ENCODE measurements at regions not wholly inside any gene's neighbourhood (a gene's known extent, or its start where the extent isn't known, plus 50 kb on each side); places are given as distances from the start of the nearest gene placed in this dataset.

- DNase-seq = no peak
These were observed 292.9 kb downstream of the NSG2 start for GRCh38 chr5:174338185-174339010.

GRCh38 chr5:174339130-174339529, 293.6 kb downstream of the NSG2 start:
- DNase-seq = no peak

- no peak for DNase-seq
These were observed 294.7 kb downstream of the NSG2 start for GRCh38 chr5:174340226-174340625.

DNA sequence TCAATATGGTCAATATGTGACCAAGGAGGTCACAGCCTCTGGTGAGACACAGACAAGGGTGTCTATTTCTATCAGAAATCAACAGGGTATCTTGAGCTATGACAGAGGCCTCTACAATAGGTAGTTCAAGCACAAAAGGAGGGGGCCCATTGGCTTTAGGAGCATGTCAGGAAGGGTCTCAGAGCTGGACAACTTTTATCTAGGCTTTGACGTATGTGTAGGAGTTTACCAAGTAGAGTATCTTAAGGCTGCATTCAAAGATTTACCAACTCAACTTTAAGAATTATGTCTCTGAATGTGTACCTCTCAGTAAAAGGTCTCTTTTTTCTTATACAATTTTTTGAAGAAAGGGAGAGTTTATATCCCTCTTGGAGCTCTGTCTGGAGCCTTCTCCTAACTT, 297.2 kb downstream of the NSG2 start:
- DNase-seq = no peak

DNA sequence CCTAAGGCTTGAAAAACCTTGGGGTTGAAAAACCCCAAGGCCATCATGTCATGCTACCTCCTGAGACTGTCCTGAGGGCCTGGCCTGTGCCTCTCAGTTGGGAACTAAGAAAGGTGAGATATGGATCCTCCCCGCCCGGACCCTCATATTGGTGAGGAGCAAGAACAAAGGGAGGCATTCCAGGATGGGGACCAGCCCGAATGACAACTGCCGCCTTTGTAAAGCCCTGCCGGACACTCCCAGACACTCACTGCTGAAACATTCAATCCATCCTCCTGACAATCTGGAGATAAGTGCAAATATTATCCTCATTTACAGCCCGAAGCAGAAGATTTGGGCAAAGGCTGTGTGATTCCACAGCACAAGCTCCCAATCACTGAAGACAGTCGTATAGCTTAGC, 298.3 kb downstream of the NSG2 start:
- no peak for DNase-seq

DNA sequence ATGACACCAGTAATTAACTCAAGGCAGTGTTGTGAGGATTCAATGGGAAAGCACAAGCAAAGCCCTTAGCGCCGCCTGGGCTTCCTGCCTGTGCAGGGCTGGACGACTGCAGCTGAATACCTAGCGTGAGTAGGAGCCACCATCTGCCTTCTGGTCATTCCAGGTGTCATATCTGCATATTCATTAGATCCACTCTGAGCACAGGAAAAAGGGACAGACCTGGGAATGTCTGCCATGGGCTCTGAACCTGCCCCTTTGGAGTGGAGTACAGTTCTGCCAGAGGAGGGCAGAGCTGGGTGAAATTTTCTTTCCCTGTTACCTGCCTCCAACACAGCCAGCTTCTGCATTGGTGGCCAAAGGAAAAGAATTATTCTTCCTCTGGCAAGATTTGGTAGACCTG, 298.8 kb downstream of the NSG2 start:
- DNase-seq = no peak

- no peak for DNase-seq
These were observed 301.7 kb downstream of the NSG2 start for GRCh38 chr5:174347183-174347582.

DNA sequence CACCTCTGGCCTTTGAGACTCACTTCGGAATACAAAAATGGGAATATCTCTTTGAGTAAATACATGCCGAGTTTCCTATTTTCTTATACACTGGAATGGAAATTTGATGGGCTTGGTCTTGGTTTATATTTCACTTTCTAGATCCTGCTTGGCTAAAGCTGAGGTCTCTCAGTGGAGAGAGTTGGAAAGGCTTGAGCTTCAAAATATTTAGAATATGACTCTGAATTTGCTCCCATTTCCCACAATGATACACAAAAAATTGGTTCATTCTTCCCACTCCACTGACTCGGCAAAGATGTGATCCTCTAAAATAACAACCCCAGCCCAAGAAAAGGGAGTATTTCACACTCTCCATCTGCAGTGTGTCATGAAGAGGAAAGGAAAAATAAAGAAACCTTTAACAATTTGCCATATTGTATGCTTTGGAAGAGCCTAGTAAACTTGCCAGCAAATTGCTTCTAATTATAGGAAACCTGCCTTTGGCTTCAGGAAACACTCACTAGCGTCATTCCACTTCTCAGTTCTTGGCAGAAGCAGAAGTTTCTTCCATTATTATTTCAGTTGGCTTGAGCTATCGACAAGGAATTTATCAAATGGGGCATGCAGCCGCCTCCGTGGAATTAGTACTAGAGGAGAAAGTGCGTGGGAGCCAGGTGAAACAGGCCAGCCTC, 302.9 kb downstream of the NSG2 start:
- no peak for DNase-seq

GRCh38 chr5:174352681-174353080, 307.2 kb downstream of the NSG2 start:
- DNase-seq = no peak

- no peak for DNase-seq
These were observed 309.1 kb downstream of the NSG2 start for GRCh38 chr5:174354571-174354970.

DNA sequence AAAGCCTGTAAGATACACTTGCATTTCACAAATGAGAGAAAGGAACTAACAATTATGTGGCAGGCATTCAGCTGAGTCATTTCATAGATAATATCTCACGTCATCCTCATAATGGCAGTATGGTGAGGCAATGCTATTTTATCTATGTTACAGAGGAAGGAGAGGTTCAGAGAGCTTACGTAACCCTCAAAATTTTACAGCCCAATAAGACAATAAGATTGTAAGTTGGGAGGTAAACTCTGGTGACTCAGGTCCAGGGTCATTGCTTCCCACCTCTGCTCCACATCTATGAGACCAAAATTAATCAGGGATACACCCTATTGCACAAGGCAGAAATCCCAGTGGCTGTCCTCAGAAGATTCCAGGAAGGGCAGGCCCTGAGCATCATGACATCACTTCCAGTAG, 309.7 kb downstream of the NSG2 start:
- DNase-seq = no peak

GRCh38 chr5:174355995-174356394, 310.5 kb downstream of the NSG2 start:
- no peak for DNase-seq

- no peak for DNase-seq
These were observed 311.0 kb downstream of the NSG2 start for GRCh38 chr5:174356536-174356935.

- DNase-seq = no peak
These were observed 312.8 kb downstream of the NSG2 start for GRCh38 chr5:174358276-174358675.

- no peak for DNase-seq
These were observed 313.6 kb downstream of the NSG2 start for GRCh38 chr5:174359071-174359470.

DNA sequence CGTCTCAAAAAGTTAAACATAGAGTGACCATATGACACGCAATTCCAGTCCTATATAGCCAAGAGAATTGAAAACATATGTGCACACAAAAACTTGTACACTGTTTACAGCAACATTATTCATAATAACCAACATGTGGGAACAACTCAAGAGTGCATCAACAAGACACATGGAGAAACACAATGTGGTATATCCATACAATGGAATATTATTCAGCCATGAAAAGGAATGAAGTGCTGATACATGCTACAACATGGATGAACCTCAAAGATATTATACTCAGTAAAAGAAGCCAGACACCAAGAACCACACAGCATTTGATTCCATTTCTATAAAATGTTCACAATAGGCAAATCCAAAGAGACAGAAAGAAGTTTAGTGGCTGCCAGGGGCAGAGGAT, 317.0 kb downstream of the NSG2 start:
- DNase-seq = no peak

DNA sequence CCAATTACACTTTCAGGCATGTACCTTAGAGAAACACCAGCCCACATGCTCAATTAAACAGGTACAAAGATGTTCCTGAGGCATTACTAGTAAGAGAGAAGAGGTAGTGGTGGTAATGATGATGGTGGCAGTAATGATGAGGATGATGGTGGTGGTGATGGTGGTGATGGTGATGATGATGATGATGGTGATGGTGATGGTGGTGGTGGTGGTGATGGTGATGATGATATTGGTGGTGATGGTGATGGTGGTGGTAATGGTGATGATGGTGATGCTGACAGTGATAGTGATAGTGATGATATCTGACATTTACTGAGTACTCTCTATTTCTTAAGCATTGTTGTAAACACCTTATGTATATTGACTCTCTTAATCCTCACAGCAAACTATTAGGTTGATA, 318.4 kb downstream of the NSG2 start:
- DNase-seq = no peak

GRCh38 chr5:174364676-174365075, 319.2 kb downstream of the NSG2 start:
- no peak for DNase-seq

- no peak for DNase-seq
These were observed 326.1 kb downstream of the NSG2 start for GRCh38 chr5:174371600-174372094.

DNA sequence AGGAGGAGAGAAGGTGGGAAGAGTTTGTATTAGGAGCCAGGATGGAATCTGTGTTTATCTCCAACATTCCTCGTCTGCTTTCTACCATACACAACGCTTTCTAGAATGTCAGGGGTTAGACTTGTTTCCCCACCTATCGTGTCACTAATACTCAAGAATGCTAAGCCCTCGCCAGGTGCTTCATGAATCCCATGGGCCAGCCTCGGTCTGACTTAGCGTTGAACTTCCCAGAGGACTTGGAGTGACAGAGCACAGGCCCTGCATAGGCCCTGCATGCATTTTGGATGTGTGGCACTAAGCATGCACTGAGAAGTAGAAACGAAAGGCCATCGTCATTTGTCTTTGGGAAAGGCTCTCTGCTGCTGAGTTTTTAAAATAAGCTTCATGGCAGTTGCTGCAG, 328.7 kb downstream of the NSG2 start:
- no peak for DNase-seq

DNA sequence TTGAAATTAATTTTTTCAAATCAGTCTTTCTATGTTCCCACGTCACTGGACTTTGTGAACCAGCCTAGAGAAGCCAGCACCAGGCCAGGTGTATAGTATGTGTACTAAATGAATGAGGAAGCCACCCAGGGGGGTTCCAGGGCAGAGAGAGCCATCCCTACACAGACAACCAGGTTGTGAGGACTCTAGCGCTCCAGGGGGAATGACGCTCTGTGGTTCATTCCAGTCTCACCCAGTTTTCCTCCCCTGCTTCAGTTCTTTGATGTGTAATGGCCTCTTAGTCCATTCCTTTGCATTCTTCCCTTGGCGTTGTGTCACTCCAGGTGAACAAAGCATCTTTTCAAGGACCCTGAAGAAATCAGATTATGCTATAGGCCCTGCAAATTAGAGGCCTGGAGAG, 330.6 kb downstream of the NSG2 start:
- no peak for DNase-seq

- DNase-seq = no peak
These were observed 331.3 kb downstream of the NSG2 start for GRCh38 chr5:174376726-174377373.

DNA sequence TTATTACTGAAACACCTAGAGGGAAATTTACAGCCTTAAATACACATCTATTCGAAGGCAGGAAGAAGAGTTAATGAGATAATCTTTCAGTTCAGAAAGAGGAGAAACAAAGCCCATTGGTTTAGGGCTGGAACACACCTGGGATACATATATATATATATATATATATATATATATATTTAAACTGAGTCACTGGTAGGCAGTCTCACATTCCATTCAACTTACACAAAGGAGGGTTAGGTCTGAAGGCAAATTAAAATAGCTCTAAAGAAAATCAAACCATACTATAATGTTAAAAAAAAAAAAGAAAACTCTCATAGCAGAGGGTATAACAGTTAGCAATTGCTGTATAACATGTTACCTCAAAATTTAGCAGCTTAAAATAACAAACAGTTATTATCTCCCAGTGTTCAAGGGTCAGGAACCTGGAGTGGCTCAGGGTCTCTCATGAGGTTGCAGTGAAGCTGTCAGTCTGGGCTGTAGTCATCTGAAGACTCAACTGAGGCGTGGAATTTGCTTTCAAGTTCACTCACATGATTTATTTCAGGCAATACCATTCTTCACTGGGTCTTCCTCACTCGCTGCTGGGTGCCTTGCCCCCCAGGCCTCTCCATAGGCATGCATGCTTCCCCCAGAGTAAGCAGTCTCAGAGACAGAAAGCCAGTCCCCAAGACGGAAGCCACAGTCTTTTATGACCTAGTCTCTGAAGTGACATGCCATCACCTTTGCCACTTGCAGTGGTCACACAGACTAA, 332.8 kb downstream of the NSG2 start:
- no peak for DNase-seq

Measured in activated effector memory CD4-positive, alpha-beta T cell treated with Interleukin-2 at 50 U/mL for 16 hours (primary cell).